ENCODE measurements at regions not wholly inside any gene's neighbourhood (a gene's known extent, or its start where the extent isn't known, plus 50 kb on each side); places are given as distances from the start of the nearest gene placed in this dataset.

- H3K4me1 ChIP-seq (ENCODE audit: control insufficient read depth in 1 of 2, insufficient read depth in 2 of 2, low read length in 2 of 2): no peaks in the 10 kb centered on the region
- H3K27me3 ChIP-seq (ENCODE audit: control insufficient read depth in 2 of 2, insufficient read depth in 2 of 2, low read length in 2 of 2): no peaks in the 10 kb centered on the region
- Mint-ChIP-seq H3K27me3 (ENCODE audit: low read depth in 3 of 3) (peaks cover 0 to 3% (median 0%) of the 10 kb centered on the region in 3 donors), H3K4me3 (no peak overlapping the region), H3K4me1 (no peaks in the 10 kb centered on the region), H3K27ac (no peak overlapping the region), H3K9me3 (peaks cover 0 to 5% (median 2%) of the 10 kb centered on the region in 7 donors), H3K36me3 (no peaks in the 10 kb centered on the region)
- H3K9ac ChIP-seq (ENCODE audit: insufficient read depth, low read length, poor library complexity, severe bottlenecking): no peak overlapping the region
- intact Hi-C loops (cut with micrococcal nuclease): no loop called here
- no peaks in the 10 kb centered on the region for H3K79me2 ChIP-seq (ENCODE audit: insufficient read depth, low read length)
- no peaks in the 10 kb centered on the region for H3K36me3 ChIP-seq (replicated peaks in 1 of 2; ENCODE audit: control insufficient read depth in 1 of 2, insufficient read depth in 2 of 2, low read length in 2 of 2)
- no peaks in the 10 kb centered on the region for H3K9me3 ChIP-seq (replicated peaks in 1 of 2; ENCODE audit: control insufficient read depth in 1 of 2, insufficient read depth in 1 of 2, low read length in 2 of 2)
- H3K4me3 ChIP-seq (replicated peaks in 1 of 3; ENCODE audit: low read depth in 2 of 3, low read length in 3 of 3): no peak overlapping the region
- no peak overlapping the region for H2AFZ ChIP-seq (ENCODE audit: insufficient read depth, low read depth, low read length, poor library complexity, severe bottlenecking)
- no peaks in the 10 kb centered on the region for H4K20me1 ChIP-seq (ENCODE audit: insufficient read depth, low read length)
- no peak overlapping the region for H3K27ac ChIP-seq (ENCODE audit: low read depth in 1 of 2, low read length in 2 of 2)
- WGBS (ENCODE audit: insufficient coverage): 100% methylated on average over 1 of the region's 3 CpGs
- DNase-seq: no peak
- no peak for TF ChIP-seq CTCF (IDR thresholded peaks at IDR 0.05)
- H3K4me2 ChIP-seq (replicated peaks; ENCODE audit: extremely low read depth, low read length, poor library complexity, severe bottlenecking): no peak overlapping the region
Measured at GRCh38 chr2:166675553-166675952, 181.5 kb upstream of the SCN7A start.

GRCh38 chr2:166673986-166674385 lies 179.9 kb upstream of the SCN7A start:
- Mint-ChIP-seq H3K36me3 (no peaks in the 10 kb centered on the region), H3K27ac (no peak overlapping the region), H3K4me1 (no peaks in the 10 kb centered on the region), H3K9me3 (no peaks in the 10 kb centered on the region), H3K4me3 (no peak overlapping the region), H3K27me3 (ENCODE audit: low read depth in 3 of 3) (peaks cover 0 to 2% (median 0%) of the 10 kb centered on the region in 3 donors)
- no peaks in the 10 kb centered on the region for H3K36me3 ChIP-seq (replicated peaks in 1 of 2; ENCODE audit: control insufficient read depth in 1 of 2, insufficient read depth in 2 of 2, low read length in 2 of 2)
- H3K27ac ChIP-seq (ENCODE audit: low read depth in 1 of 2, low read length in 2 of 2): no peak overlapping the region
- intact Hi-C loops (cut with micrococcal nuclease): no loop called here
- no peak overlapping the region for H3K9ac ChIP-seq (ENCODE audit: insufficient read depth, low read length, poor library complexity, severe bottlenecking)
- no peak overlapping the region for H3K4me2 ChIP-seq (replicated peaks; ENCODE audit: extremely low read depth, low read length, poor library complexity, severe bottlenecking)
- no peak overlapping the region for H3K4me3 ChIP-seq (replicated peaks in 1 of 3; ENCODE audit: low read depth in 2 of 3, low read length in 3 of 3)
- H4K20me1 ChIP-seq (ENCODE audit: insufficient read depth, low read length): no peaks in the 10 kb centered on the region
- TF ChIP-seq CTCF (IDR thresholded peaks at IDR 0.05): no peak
- DNase-seq: no peak
- H3K9me3 ChIP-seq (replicated peaks in 1 of 2; ENCODE audit: control insufficient read depth in 1 of 2, insufficient read depth in 1 of 2, low read length in 2 of 2): no peaks in the 10 kb centered on the region
- H3K4me1 ChIP-seq (ENCODE audit: control insufficient read depth in 1 of 2, insufficient read depth in 2 of 2, low read length in 2 of 2): no peaks in the 10 kb centered on the region
- no peaks in the 10 kb centered on the region for H3K27me3 ChIP-seq (ENCODE audit: control insufficient read depth in 2 of 2, insufficient read depth in 2 of 2, low read length in 2 of 2)
- no peak overlapping the region for H2AFZ ChIP-seq (ENCODE audit: insufficient read depth, low read depth, low read length, poor library complexity, severe bottlenecking)
- no peaks in the 10 kb centered on the region for H3K79me2 ChIP-seq (ENCODE audit: insufficient read depth, low read length)
